Heart right ventricle (tissue), 16 donors: ENCODE measurements at regions not wholly inside any gene's neighbourhood (a gene's known extent, or its start where the extent isn't known, plus 50 kb on each side); places are given as distances from the start of the nearest gene placed in this dataset.

Experiments
- ATAC-seq, 8 donors: fragments of 200-7000 bp; cut with Tn5 transposase; one replicate each; pipeline ENCODE4 v1.9.1; 2020; ENCODE audit warnings: mild to moderate bottlenecking in 8 of 8, moderate library complexity in 8 of 8, moderate number of reproducible peaks in 1 of 8
- DNase-seq, 2 donors: peaks; one replicate each; pipeline ENCODE4 v3.0.0-alpha.2; 2020
- H3K27ac ChIP-seq, 10 donors: fragments of 200-600 bp; sonication (generic) in 2 of 10; one replicate each; pipeline versions ENCODE4 v1.5.0 to v1.8.0; 2020 to 2022; ENCODE audit warnings: mild to moderate bottlenecking in 3 of 10
- H3K27me3 ChIP-seq, 7 donors: fragments of 200-600 bp; one replicate each; pipeline ENCODE4 v1.8.0; 2021 to 2022; ENCODE audit warnings: mild to moderate bottlenecking in 2 of 7
- H3K36me3 ChIP-seq, 9 donors: fragments of 200-600 bp; sonication (generic) in 1 of 9; one replicate each; pipeline versions ENCODE4 v1.5.0 to v1.8.0; 2020 to 2022; ENCODE audit warnings: mild to moderate bottlenecking in 2 of 9
- H3K4me1 ChIP-seq, 9 donors: fragments of 200-600 bp; sonication (generic) in 1 of 9; one replicate each; pipeline versions ENCODE4 v1.5.0 to v1.8.0; 2020 to 2022; ENCODE audit warnings: mild to moderate bottlenecking in 4 of 9
- H3K4me3 ChIP-seq, 10 donors: fragments of 200-600 bp; sonication (generic) in 2 of 10; one replicate each; pipeline versions ENCODE4 v1.5.0 to v1.8.0; 2020 to 2022; ENCODE audit warnings: mild to moderate bottlenecking in 7 of 10, moderate library complexity in 2 of 10
- H3K9me3 ChIP-seq, 11 donors: fragments of 200-600 bp in 10 of 11; sonication (generic) in 2 of 11; one replicate each; pipeline versions ENCODE4 v1.5.0 to v1.8.0; 2013 to 2022; ENCODE audit warnings: mild to moderate bottlenecking in 2 of 11, control low read depth in 1 of 11, moderate library complexity in 1 of 11
- WGBS, 2 donors: extraction: QIAGEN DNeasy Blood & Tissue Kit; methylation state at CpG; one replicate each; pipeline ENCODE4 v1.1.7; 2013; ENCODE audit warnings: inconsistent platforms in 1 of 2; 5-methylcytosine and 5-hydroxymethylcytosine counted together
- intact Hi-C, 10 donors: fragments of 100-400 bp; cut with DNase I; formaldehyde crosslinking; loops; one replicate each; pipeline versions ENCODE4 v1.11.1 to v1.14.2; 2022
- TF ChIP-seq, protein P1 (sequence below), 9 donors: fragments of 200-600 bp; sonication (generic) in 2 of 9; IDR thresholded peaks; one replicate each; pipeline versions ENCODE4 v1.5.0 to v1.8.0; 2021 to 2022; ENCODE audit warnings: antibody characterized with exemption in 9 of 9, mild to moderate bottlenecking in 5 of 9, moderate library complexity in 1 of 9
- donor health status: Arrhythmogenic right ventricular cardiomyopathy.
- donor health status: ischemic (EF 13 %, LVEDD 7.1; RV severe dilation, severe dysfunction).
- donor health status: healthy with polysubstance abuse.
- donor health status: DM: no; HTN: yes; CAD: no.
- donor health status: DM: no; HTN: no; CAD: no.
- donor health status: ischemic (EF 25% LVEDD 6.9; RV normal size, moderate dysfunction).
- donor health status: ischemic (EF 25% LVEDD 5.7; RV mildly dilated, moderate dysfunction).
- donor health status: healthy.
- donor health status: DM: yes; HTN: yes; CAD: no.
- donor health status: Ischemic cardiomyopathy.
- donor health status: ischemic (EF 35%, LVEDD 5.7; RV mildly dilated, moderate dysfunction).
- donor health status: nonischemic (EF 11% LVEDD 7.7; RV severe dilation, severe dysfunction).
- donor health status: DM: yes; HTN: yes; CAD: no.
- donor health status: PGD.
- donor health status: ischemic (EF 29% LVEDD 5.4; RV normal size, mild dysfunction).
- donor health status: nonischemic (EF 23%, LVEDD 6.1; RV moderate dilation, normal function).

DNA sequence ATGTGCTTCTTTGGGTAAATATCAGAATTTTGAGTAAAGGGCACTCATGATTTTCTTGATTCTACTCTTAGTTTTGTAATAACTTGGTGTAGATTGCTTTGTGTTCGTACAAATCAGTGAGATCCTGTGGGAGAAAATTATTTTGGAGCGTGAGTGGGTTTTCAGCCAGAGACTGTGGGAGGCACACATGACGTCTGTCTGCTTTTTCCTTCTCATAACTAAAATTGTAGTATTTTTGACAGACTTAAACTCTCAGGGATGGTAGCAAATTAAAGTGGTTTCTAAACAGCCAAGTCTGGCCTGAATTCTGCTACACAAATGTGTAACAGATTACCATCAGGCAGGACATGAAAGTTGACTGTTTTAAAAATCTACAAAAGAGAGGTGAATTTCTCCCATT lies 222.6 kb downstream of the OTOR start:
- TF ChIP-seq, protein P1, sequence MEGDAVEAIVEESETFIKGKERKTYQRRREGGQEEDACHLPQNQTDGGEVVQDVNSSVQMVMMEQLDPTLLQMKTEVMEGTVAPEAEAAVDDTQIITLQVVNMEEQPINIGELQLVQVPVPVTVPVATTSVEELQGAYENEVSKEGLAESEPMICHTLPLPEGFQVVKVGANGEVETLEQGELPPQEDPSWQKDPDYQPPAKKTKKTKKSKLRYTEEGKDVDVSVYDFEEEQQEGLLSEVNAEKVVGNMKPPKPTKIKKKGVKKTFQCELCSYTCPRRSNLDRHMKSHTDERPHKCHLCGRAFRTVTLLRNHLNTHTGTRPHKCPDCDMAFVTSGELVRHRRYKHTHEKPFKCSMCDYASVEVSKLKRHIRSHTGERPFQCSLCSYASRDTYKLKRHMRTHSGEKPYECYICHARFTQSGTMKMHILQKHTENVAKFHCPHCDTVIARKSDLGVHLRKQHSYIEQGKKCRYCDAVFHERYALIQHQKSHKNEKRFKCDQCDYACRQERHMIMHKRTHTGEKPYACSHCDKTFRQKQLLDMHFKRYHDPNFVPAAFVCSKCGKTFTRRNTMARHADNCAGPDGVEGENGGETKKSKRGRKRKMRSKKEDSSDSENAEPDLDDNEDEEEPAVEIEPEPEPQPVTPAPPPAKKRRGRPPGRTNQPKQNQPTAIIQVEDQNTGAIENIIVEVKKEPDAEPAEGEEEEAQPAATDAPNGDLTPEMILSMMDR (IDR thresholded peaks at IDR 0.05): no peak
- Histone ChIP-seq H3K27me3 (no peaks in the 10 kb centered on the region), H3K4me1 (no peaks in the 10 kb centered on the region), H3K36me3 (no peaks in the 10 kb centered on the region), H3K4me3 (no peak overlapping the region), H3K9me3 (no peaks in the 10 kb centered on the region), H3K27ac (no peak overlapping the region)
- intact Hi-C loops: no loop called here
- no peak for ATAC-seq
- no peak for DNase-seq
- 55 to 61% methylated on average over 3 of the region's 3 CpGs for WGBS, 2 donors

DNA sequence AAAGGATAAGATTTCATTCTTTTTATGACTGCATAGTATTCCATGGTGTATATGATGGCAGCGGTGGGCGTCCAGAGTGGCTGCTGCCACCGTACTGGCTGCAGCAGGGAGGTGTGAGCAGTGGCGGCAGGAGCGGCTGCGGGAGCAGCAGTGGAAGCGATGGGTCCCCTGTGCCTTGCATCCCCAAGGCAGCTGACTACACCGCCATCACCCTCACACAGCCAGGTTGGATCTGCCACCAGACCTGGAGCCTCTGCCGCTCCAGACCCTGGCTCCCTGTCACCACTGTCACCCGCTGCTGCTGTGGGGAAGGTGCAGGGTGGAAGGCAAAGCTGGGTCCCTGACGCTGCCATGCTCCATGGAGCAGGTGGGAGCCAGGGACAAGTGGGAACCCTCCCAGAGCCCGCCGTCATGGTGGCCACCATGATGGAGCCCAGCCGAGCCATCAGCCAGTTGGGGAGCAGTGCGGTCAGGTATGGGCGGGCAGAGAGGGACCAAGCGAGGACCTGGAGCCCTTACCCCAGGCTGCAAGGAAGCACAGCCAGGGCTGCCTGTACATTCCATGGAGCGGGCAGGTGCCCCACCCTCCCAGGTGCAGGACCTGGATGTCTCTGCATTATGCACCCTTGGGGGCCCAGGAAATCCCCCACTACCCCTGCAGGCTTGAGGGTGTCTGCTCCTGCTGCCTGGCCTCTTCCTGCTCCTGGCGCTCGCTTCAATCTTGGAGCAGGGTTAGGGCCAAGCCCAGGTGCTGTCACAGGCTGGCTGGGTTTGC lies 226.1 kb downstream of the OTOR start:
- Histone ChIP-seq H3K4me1 (no peaks in the 10 kb centered on the region), H3K27ac (no peak overlapping the region), H3K9me3 (peaks cover 0 to 13% (median 0%) of the 10 kb centered on the region in 11 donors), H3K27me3 (no peaks in the 10 kb centered on the region), H3K36me3 (no peaks in the 10 kb centered on the region), H3K4me3 (no peak overlapping the region)
- 95 to 96% methylated on average over 20 of the region's 20 CpGs for whole genome bisulfite sequencing, 2 donors
- no peak for ATAC-seq
- DNase-seq: no peak
- intact Hi-C loops: no loop called here
- TF ChIP-seq, protein P1 (IDR thresholded peaks at IDR 0.05): no peak

DNA sequence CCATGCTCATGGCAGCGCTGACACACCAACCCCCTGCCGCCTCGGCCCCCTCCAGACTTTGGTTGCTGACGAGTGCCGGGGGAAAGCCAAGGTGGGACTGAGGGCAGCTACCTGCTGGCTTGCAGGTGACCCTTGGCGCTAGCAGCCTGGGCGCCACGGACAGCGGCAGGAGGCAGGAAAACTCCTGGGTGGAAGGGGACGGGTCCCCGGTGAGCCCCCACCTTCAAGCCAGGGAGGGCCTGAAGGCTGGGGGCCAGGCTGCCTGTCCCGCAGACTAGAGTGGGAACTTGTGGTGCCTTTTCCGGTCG lies 226.7 kb downstream of the OTOR start:
- no peaks in the 10 kb centered on the region for H3K4me1 ChIP-seq
- 91 to 92% methylated on average over 14 of the region's 14 CpGs for WGBS, 2 donors
- intact Hi-C loops: no loop called here
- H3K27ac ChIP-seq: no peak overlapping the region
- TF ChIP-seq, protein P1 (IDR thresholded peaks at IDR 0.05): no peak
- H3K9me3 ChIP-seq: peaks cover 0 to 13% (median 0%) of the 10 kb centered on the region in 11 donors
- ATAC-seq (no peak), DNase-seq (no peak)
- H3K36me3 ChIP-seq: no peaks in the 10 kb centered on the region
- no peak overlapping the region for H3K4me3 ChIP-seq
- no peaks in the 10 kb centered on the region for H3K27me3 ChIP-seq

DNA sequence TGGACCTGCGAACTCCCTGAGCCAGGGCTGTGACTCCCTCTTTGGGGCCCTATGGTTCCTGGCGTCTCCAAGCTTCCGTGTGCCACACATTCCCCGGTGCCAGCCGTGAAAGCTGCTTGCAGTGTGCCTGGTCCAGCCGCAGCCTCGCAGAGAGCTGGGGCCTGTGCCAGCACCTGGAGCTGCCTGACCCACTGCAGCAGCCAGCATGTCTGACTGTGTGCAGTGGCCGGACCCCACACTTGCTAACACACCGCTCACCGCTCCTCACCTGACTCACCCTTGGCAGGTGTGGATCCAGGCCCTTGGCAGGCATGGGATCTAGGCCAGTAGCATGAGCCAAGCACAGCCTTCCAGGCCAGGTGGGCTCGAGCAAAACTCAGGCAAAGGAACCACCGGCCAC lies 227.5 kb downstream of the OTOR start:
- intact Hi-C loops: no loop called here
- H3K27me3 ChIP-seq: no peaks in the 10 kb centered on the region
- 87 to 90% methylated on average over 12 of the region's 12 CpGs for WGBS, 2 donors
- H3K4me3 ChIP-seq: no peak overlapping the region
- no peak for ATAC-seq
- H3K27ac ChIP-seq: no peak overlapping the region
- H3K9me3 ChIP-seq: peaks cover 0 to 13% (median 0%) of the 10 kb centered on the region in 11 donors
- TF ChIP-seq, protein P1 (IDR thresholded peaks at IDR 0.05): no peak
- DNase-seq: no peak
- H3K36me3 ChIP-seq: no peaks in the 10 kb centered on the region
- no peaks in the 10 kb centered on the region for H3K4me1 ChIP-seq
